HG03457 (cell line): ENCODE measurements at regions not wholly inside any gene's neighbourhood (a gene's known extent, or its start where the extent isn't known, plus 50 kb on each side); places are given as distances from the start of the nearest gene placed in this dataset.

Experiments
- ATAC-seq: cut with Tn5 transposase; IDR thresholded peaks from one replicate; pipeline ENCODE4 v1.9.1; 2021; ENCODE audit warnings: moderate number of reproducible peaks; ENCODE audit not compliant: unreplicated experiment

GRCh38 chr12:22740656-22741355 lies 115.8 kb downstream of the ETNK1 start:
- no peak for ATAC-seq

GRCh38 chr12:22743700-22744099 lies 118.7 kb downstream of the ETNK1 start:
- ATAC-seq, result no peak

GRCh38 chr12:22744197-22744596 lies 119.2 kb downstream of the ETNK1 start:
- no peak for ATAC-seq

- ATAC-seq, result no peak
These were observed 121.7 kb downstream of the ETNK1 start for GRCh38 chr12:22746720-22747119.

GRCh38 chr12:22755629-22756028 lies 130.7 kb downstream of the ETNK1 start:
- no peak for ATAC-seq

GRCh38 chr12:22759769-22760674 lies 135.1 kb downstream of the ETNK1 start:
- no peak for ATAC-seq

GRCh38 chr12:22765421-22766130 lies 140.6 kb downstream of the ETNK1 start:
- no peak for ATAC-seq

- no peak for ATAC-seq
These were observed 142.0 kb downstream of the ETNK1 start for GRCh38 chr12:22766911-22767420.

- no peak for ATAC-seq
These were observed 156.4 kb downstream of the ETNK1 start for GRCh38 chr12:22781339-22781738.

GRCh38 chr12:22787557-22787956 lies 162.6 kb downstream of the ETNK1 start:
- no peak for ATAC-seq

GRCh38 chr12:22788913-22789312 lies 163.9 kb downstream of the ETNK1 start:
- ATAC-seq, result no peak

GRCh38 chr12:22792138-22792537 lies 167.2 kb downstream of the ETNK1 start:
- no peak for ATAC-seq

- ATAC-seq, result no peak
These were observed 169.0 kb downstream of the ETNK1 start for GRCh38 chr12:22794017-22794416.

GRCh38 chr12:22796941-22797630 lies 172.1 kb downstream of the ETNK1 start:
- ATAC-seq, result no peak

GRCh38 chr12:22797701-22798100 lies 172.7 kb downstream of the ETNK1 start:
- no peak for ATAC-seq

- ATAC-seq, result no peak
These were observed 173.1 kb downstream of the ETNK1 start for GRCh38 chr12:22798116-22798515.

GRCh38 chr12:22799503-22799902 lies 174.5 kb downstream of the ETNK1 start:
- ATAC-seq, result no peak

- no peak for ATAC-seq
These were observed 175.4 kb downstream of the ETNK1 start for GRCh38 chr12:22800332-22800731.

GRCh38 chr12:22802883-22803630 lies 178.1 kb downstream of the ETNK1 start:
- no peak for ATAC-seq

- no peak for ATAC-seq
These were observed 178.8 kb downstream of the ETNK1 start for GRCh38 chr12:22803725-22804124.
